SH-SY5Y (cell line): ENCODE measurements at regions not wholly inside any gene's neighbourhood (a gene's known extent, or its start where the extent isn't known, plus 50 kb on each side); places are given as distances from the start of the nearest gene placed in this dataset.

Experiments
- GATA2 ChIP-seq: IDR thresholded peaks from 2 replicates; pipeline ENCODE4 v1.6.1; 2011; ENCODE audit warnings: mild to moderate bottlenecking, low read depth, low read length
- GATA3 ChIP-seq: IDR thresholded peaks from 2 replicates; pipeline ENCODE4 v1.6.1; 2011; ENCODE audit warnings: low read depth, mild to moderate bottlenecking, low read length, moderate library complexity

DNA sequence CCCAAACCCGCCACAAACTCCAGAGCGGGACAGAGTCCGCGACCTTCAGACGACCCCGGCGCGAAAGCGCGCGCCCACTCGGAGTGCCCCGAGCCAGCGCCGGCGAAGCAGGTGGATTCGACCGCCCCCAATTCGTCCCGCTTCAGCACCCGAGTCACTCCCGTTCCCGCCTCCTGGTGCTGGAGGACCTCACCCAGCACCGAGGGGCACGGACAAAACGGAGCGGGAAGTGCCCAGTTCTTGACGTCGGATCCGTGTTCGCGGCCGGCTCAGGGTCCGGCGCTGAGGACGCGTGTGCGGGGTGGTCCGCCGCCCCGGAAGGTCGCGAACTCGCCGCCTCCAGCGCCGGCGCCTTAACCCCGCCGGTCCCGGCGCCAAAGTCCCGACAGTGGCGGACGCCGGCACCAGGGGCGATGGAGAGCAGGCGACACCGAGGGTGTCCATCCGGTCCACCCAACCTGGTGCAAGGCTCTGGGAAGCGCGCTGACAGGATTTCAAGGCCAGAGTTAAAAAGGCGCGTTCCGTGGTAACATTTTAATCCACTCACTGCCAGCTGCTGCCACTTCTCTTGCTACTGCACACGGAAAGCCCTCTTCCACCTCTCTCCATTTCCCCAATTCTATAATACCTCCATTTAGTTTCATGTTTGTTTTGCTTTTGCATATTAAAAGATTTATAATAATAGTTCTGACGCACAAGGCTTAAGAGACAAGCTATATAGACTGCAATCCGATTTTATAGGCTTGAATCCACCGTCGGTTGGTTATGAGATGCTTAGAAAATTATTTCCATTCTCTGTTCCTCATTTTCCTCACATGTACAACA is 240.0 kb upstream of the CPNE8 start:
- TF ChIP-seq GATA2 (no peak), GATA3 (no peak)
